ENCODE measurements at regions not wholly inside any gene's neighbourhood (a gene's known extent, or its start where the extent isn't known, plus 50 kb on each side); places are given as distances from the start of the nearest gene placed in this dataset.
"Not testable (repeated sequence)": the region's sequence is repeated elsewhere in the genome, so short reads cannot be mapped to it uniquely, and the experiment has no call there.

GRCh38 chr7:13021566-13022300, 334.3 kb downstream of the ARL4A start:
- Histone ChIP-seq H3K36me3 (no peaks in the 10 kb centered on the region), H3K27ac (no peak overlapping the region), H3K4me1 (peaks cover 0 to 11% (median 6%) of the 10 kb centered on the region in 9 donors), H3K27me3 (no peaks in the 10 kb centered on the region), H3K9me3 (peaks cover 0 to 7% (median 0%) of the 10 kb centered on the region in 11 donors), H3K4me3 (no peak overlapping the region)
- WGBS, 2 donors = 85 to 88% methylated on average over 6 of the region's 6 CpGs
- DNase-seq (no peak), ATAC-seq (no peak)
- TF ChIP-seq, protein P1, sequence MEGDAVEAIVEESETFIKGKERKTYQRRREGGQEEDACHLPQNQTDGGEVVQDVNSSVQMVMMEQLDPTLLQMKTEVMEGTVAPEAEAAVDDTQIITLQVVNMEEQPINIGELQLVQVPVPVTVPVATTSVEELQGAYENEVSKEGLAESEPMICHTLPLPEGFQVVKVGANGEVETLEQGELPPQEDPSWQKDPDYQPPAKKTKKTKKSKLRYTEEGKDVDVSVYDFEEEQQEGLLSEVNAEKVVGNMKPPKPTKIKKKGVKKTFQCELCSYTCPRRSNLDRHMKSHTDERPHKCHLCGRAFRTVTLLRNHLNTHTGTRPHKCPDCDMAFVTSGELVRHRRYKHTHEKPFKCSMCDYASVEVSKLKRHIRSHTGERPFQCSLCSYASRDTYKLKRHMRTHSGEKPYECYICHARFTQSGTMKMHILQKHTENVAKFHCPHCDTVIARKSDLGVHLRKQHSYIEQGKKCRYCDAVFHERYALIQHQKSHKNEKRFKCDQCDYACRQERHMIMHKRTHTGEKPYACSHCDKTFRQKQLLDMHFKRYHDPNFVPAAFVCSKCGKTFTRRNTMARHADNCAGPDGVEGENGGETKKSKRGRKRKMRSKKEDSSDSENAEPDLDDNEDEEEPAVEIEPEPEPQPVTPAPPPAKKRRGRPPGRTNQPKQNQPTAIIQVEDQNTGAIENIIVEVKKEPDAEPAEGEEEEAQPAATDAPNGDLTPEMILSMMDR (IDR thresholded peaks at IDR 0.05) = no peak
- intact Hi-C loops (cut with DNase I) = no loop called here

DNA sequence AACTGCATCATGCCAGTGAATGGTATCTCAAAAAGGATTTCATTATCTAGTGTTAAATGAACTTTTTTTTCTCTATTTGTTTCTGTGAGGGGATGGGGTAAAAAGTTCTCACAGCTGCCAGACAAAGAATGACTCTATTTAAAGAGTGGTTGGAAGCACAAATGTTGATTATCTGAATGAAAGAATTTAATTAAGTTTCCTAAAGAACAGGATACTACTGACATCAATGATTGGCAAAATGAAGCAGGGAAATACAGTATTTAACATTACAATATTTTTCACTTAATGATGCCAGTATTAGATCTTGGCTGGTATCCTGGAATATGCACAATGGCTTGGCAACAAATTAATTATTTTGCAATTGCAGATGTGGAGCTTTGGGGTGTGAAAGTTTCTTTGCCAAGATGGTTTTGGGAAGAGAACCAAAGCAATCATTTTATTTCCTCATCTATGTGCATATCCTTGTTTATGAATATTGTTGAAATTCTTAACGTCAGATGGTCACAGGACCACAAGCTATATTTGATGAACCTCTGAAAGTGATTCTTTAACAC, 336.8 kb downstream of the ARL4A start:
- Histone ChIP-seq H3K36me3 (no peaks in the 10 kb centered on the region), H3K27me3 (no peaks in the 10 kb centered on the region), H3K9me3 (peaks cover 0 to 7% (median 0%) of the 10 kb centered on the region in 11 donors), H3K4me1 (peaks cover 0 to 28% (median 9%) of the 10 kb centered on the region in 9 donors), H3K27ac (peak overlapping the region in 1 of 10 donors; percentile 34), H3K4me3 (no peak overlapping the region)
- DNase-seq (no peak), ATAC-seq (peak in 5 of 8 donors; percentile 11 to 53 (median 49))
- TF ChIP-seq, protein P1 (IDR thresholded peaks at IDR 0.05) = no peak
- WGBS, 2 donors = 36 to 55% methylated on average over 1 of the region's 1 CpG
- intact Hi-C loops (cut with DNase I) = no loop called here

- Histone ChIP-seq H3K27ac (peak overlapping the region in 2 of 10 donors; percentile 9 to 34), H3K4me1 (peaks cover 0 to 28% (median 9%) of the 10 kb centered on the region in 9 donors)
- 79 to 85% methylated on average over 3 of the region's 3 CpGs for WGBS, 2 donors
- DNase-seq; H3K27me3 ChIP-seq; H3K9me3 ChIP-seq; H3K4me3 ChIP-seq; ATAC-seq; intact Hi-C loops (cut with DNase I); H3K36me3 ChIP-seq: not testable (repeated sequence)
Measured at GRCh38 chr7:13025043-13025442, 337.6 kb downstream of the ARL4A start.

DNA sequence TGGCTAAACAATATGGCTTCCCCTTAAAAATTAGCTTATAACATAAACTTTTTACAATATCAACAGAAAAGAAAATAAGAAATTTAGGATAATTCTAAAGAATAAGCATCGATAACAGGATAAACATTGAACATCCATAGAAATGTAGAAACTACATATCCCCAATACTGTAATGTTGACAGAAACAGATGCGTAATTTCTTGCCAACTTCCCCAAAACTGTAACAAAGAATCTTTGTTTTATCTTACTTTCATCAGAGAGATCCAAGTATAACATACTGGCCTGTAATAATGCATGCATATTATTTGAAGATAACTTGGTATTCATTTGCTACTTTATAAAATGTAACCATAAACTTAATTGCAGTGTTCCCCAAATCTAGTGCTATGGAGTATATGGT, 339.9 kb downstream of the ARL4A start:
- 91 to 92% methylated on average over 2 of the region's 2 CpGs for WGBS, 2 donors
- H3K36me3 ChIP-seq = no peaks in the 10 kb centered on the region
- peaks cover 0 to 7% (median 0%) of the 10 kb centered on the region in 11 donors for H3K9me3 ChIP-seq
- H3K27ac ChIP-seq = peak overlapping the region in 1 of 10 donors; percentile 30
- intact Hi-C loops (cut with DNase I) = no loop called here
- no peak overlapping the region for H3K4me3 ChIP-seq
- ATAC-seq (no peak), DNase-seq (no peak)
- no peaks in the 10 kb centered on the region for H3K27me3 ChIP-seq
- TF ChIP-seq, protein P1 (IDR thresholded peaks at IDR 0.05) = no peak
- peaks cover 0 to 28% (median 9%) of the 10 kb centered on the region in 9 donors for H3K4me1 ChIP-seq

All from heart right ventricle (tissue), 16 donors.